NB4 (cell line): ENCODE measurements at regions not wholly inside any gene's neighbourhood (a gene's known extent, or its start where the extent isn't known, plus 50 kb on each side); places are given as distances from the start of the nearest gene placed in this dataset.
"Not testable (repeated sequence)": the region's sequence is repeated elsewhere in the genome, so short reads cannot be mapped to it uniquely, and the experiment has no call there.

Source experiments
- CTCF ChIP-seq: IDR thresholded peaks from one replicate; pipeline ENCODE4 v1.5.1; 2012; ENCODE audit warnings: low read depth, low read length
- MAX ChIP-seq: IDR thresholded peaks from 2 replicates; pipeline ENCODE4 v1.6.1; 2011; ENCODE audit warnings: low read depth, low read length
- MYC ChIP-seq: IDR thresholded peaks from 2 replicates; pipeline ENCODE4 v1.6.1; 2011; ENCODE audit warnings: low read depth, low read length

GRCh38 chrX:63204266-63205074 lies 146.7 kb downstream of the SPIN4 start:
- not testable (repeated sequence) for TF ChIP-seq MYC, MAX, CTCF
